ENCODE measurements at regions not wholly inside any gene's neighbourhood (a gene's known extent, or its start where the extent isn't known, plus 50 kb on each side); places are given as distances from the start of the nearest gene placed in this dataset.

GRCh38 chr13:60772726-60773125 lies 375.7 kb downstream of the TDRD3 start:
- no peak for DNase-seq (ENCODE audit: low spot score)

- peak; percentile 32 for DNase-seq (ENCODE audit: low spot score)
These were observed 368.8 kb downstream of the TDRD3 start for GRCh38 chr13:60765700-60766411.

- DNase-seq (ENCODE audit: low spot score) = peak; percentile 31
These were observed 362.5 kb downstream of the TDRD3 start for GRCh38 chr13:60759499-60759898.

- DNase-seq (ENCODE audit: low spot score) = no peak
These were observed 361.6 kb downstream of the TDRD3 start for GRCh38 chr13:60758637-60759036.

- DNase-seq (ENCODE audit: low spot score) = no peak
These were observed 360.6 kb downstream of the TDRD3 start for GRCh38 chr13:60757501-60758215.

- peak; percentile 9 for DNase-seq (ENCODE audit: low spot score)
These were observed 359.3 kb downstream of the TDRD3 start for GRCh38 chr13:60756306-60756705.

- no peak for DNase-seq (ENCODE audit: low spot score)
These were observed 358.6 kb downstream of the TDRD3 start for GRCh38 chr13:60755380-60756163.

GRCh38 chr13:60754211-60755090 lies 357.4 kb downstream of the TDRD3 start:
- DNase-seq (ENCODE audit: low spot score) = no peak

- DNase-seq (ENCODE audit: low spot score) = no peak
These were observed 356.6 kb downstream of the TDRD3 start for GRCh38 chr13:60753641-60754040.

GRCh38 chr13:60745343-60745742 lies 348.3 kb downstream of the TDRD3 start:
- DNase-seq (ENCODE audit: low spot score) = no peak

GRCh38 chr13:60733933-60734332 lies 336.9 kb downstream of the TDRD3 start:
- no peak for DNase-seq (ENCODE audit: low spot score)

GRCh38 chr13:60727140-60727539 lies 330.1 kb downstream of the TDRD3 start:
- no peak for DNase-seq (ENCODE audit: low spot score)

- DNase-seq (ENCODE audit: low spot score) = no peak
These were observed 324.0 kb downstream of the TDRD3 start for GRCh38 chr13:60721063-60721462.

GRCh38 chr13:60720590-60720989 lies 323.6 kb downstream of the TDRD3 start:
- DNase-seq (ENCODE audit: low spot score) = no peak

GRCh38 chr13:60716313-60716712 lies 319.3 kb downstream of the TDRD3 start:
- no peak for DNase-seq (ENCODE audit: low spot score)

GRCh38 chr13:60707878-60708277 lies 310.9 kb downstream of the TDRD3 start:
- no peak for DNase-seq (ENCODE audit: low spot score)

- DNase-seq (ENCODE audit: low spot score) = no peak
These were observed 304.9 kb downstream of the TDRD3 start for GRCh38 chr13:60701895-60702294.

- DNase-seq (ENCODE audit: low spot score) = no peak
These were observed 304.0 kb downstream of the TDRD3 start for GRCh38 chr13:60700994-60701393.

GRCh38 chr13:60699636-60700035 lies 302.6 kb downstream of the TDRD3 start:
- no peak for DNase-seq (ENCODE audit: low spot score)

GRCh38 chr13:60696602-60697001 lies 299.6 kb downstream of the TDRD3 start:
- DNase-seq (ENCODE audit: low spot score) = no peak

- DNase-seq (ENCODE audit: low spot score) = no peak
These were observed 294.2 kb downstream of the TDRD3 start for GRCh38 chr13:60691268-60691667.

GRCh38 chr13:60690604-60691003 lies 293.6 kb downstream of the TDRD3 start:
- DNase-seq (ENCODE audit: low spot score) = no peak
